Stomach (tissue), 8 donors: ENCODE measurements at regions not wholly inside any gene's neighbourhood (a gene's known extent, or its start where the extent isn't known, plus 50 kb on each side); places are given as distances from the start of the nearest gene placed in this dataset.

ENCODE experiments used
- DNase-seq, 2 donors: peaks; one replicate each; pipeline versions ENCODE4 v3.0.0 to v3.0.0-alpha.2; 2013 to 2019
- H3K27ac ChIP-seq, 5 donors: fragments of 200-600 bp in 4 of 5; sonication (generic) in 4 of 5; one replicate each; pipeline ENCODE4 v1.5.1; 2013 to 2019; ENCODE audit warnings: mild to moderate bottlenecking in 1 of 5, moderate library complexity in 1 of 5
- H3K27me3 ChIP-seq, 3 donors: fragments of 200-600 bp; sonication (generic); one replicate each; pipeline ENCODE4 v1.5.1; 2017 to 2019; ENCODE audit warnings: mixed run types in 1 of 3
- H3K36me3 ChIP-seq, 4 donors: fragments of 200-600 bp; sonication (generic); 1 replicate in 3 of 4; 2 replicates in 1 of 4; pipeline ENCODE4 v1.5.1; 2016 to 2019
- H3K4me1 ChIP-seq, 4 donors: fragments of 200-600 bp; sonication (generic); one replicate each; pipeline ENCODE4 v1.5.1; 2016 to 2019
- H3K4me3 ChIP-seq, 4 donors: fragments of 200-600 bp; sonication (generic) in 3 of 4; one replicate each; pipeline ENCODE4 v1.5.1; 2016 to 2019; ENCODE audit warnings: mild to moderate bottlenecking in 1 of 4
- H3K9me3 ChIP-seq, 4 donors: fragments of 200-600 bp; sonication (generic); one replicate each; pipeline ENCODE4 v1.5.1; 2016 to 2019
- CTCF ChIP-seq, 7 experiments: fragments of 450-650 bp in 4 of 7; fragments of 200-600 bp in 3 of 7; sonication (generic) in 3 of 7; IDR thresholded peaks; one replicate each; pipeline ENCODE4 v1.5.1; 2016 to 2019; ENCODE audit warnings: antibody characterized with exemption in 7 of 7, control low read depth in 2 of 7, mild to moderate bottlenecking in 1 of 7
- EP300 ChIP-seq: sonication (generic); formaldehyde crosslinking; IDR thresholded peaks from one replicate; pipeline ENCODE4 v1.6.1; 2017; ENCODE audit warnings: antibody characterized with exemption
- POLR2A ChIP-seq, 4 donors: fragments of 450-650 bp; IDR thresholded peaks; one replicate each; pipeline ENCODE4 v1.6.1; 2016; ENCODE audit warnings: antibody characterized with exemption in 4 of 4, control low read depth in 2 of 4, mild to moderate bottlenecking in 1 of 4, moderate library complexity in 1 of 4
- POLR2AphosphoS5 ChIP-seq, 3 donors: sonication (generic); formaldehyde crosslinking; IDR thresholded peaks; one replicate each; pipeline ENCODE4 v1.6.1; 2016; ENCODE audit warnings: antibody characterized with exemption in 3 of 3
- WGBS, 5 donors: extraction: QIAGEN DNeasy Blood & Tissue Kit in 3 of 5; methylation state at CpG; one replicate each; pipeline versions ENCODE4 v1.1.5 to v1.1.7; 2013 to 2018; 5-methylcytosine and 5-hydroxymethylcytosine counted together
- intact Hi-C: fragments of 100-400 bp; cut with DNase I; formaldehyde crosslinking; loops from one replicate; pipeline ENCODE4 v1.15.1; 2023; ENCODE audit warnings: low total_unique reads
- donor health status: healthy with polysubstance abuse.
- donor health status: Bipolar disorder and iron deficiency.
- donor health status: healthy.

- DNase-seq = peak in 1 of 2 donors; percentile 14
- no peak for TF ChIP-seq CTCF (IDR thresholded peaks at IDR 0.05)
- no peak for TF ChIP-seq POLR2A (IDR thresholded peaks at IDR 0.05)
- TF ChIP-seq EP300 = no peak
- no peak for TF ChIP-seq POLR2AphosphoS5 (IDR thresholded peaks at IDR 0.05)
- Histone ChIP-seq H3K36me3 (no peaks in the 10 kb centered on the region), H3K27ac (no peak overlapping the region), H3K4me3 (no peak overlapping the region), H3K9me3 (peaks cover 8 to 20% (median 17%) of the 10 kb centered on the region in 4 donors), H3K27me3 (no peaks in the 10 kb centered on the region), H3K4me1 (no peaks in the 10 kb centered on the region)
- WGBS, 5 donors = 60 to 70% (median 65%) methylated on average over 13 of the region's 13 CpGs
- intact Hi-C loops = no loop called here
Measured at GRCh38 chr10:131802996-131803395, 97.8 kb upstream of the PPP2R2D start.

GRCh38 chr10:131803860-131804425, 96.9 kb upstream of the PPP2R2D start:
- H3K36me3 ChIP-seq = no peaks in the 10 kb centered on the region
- DNase-seq = peak in 1 of 2 donors; percentile 18
- H3K27ac ChIP-seq = no peak overlapping the region
- peaks cover 8 to 13% (median 12%) of the 10 kb centered on the region in 4 donors for H3K9me3 ChIP-seq
- H3K4me3 ChIP-seq = no peak overlapping the region
- peaks cover 0 to 2% (median 0%) of the 10 kb centered on the region in 3 donors for H3K27me3 ChIP-seq
- intact Hi-C loops = no loop called here
- TF ChIP-seq EP300 (no peak), POLR2AphosphoS5 (IDR thresholded peaks at IDR 0.05) (no peak), POLR2A (IDR thresholded peaks at IDR 0.05) (no peak)
- WGBS, 5 donors = 47 to 69% (median 61%) methylated on average over 2 to 9 of the region's 9 CpGs
- H3K4me1 ChIP-seq = no peaks in the 10 kb centered on the region

- H3K36me3 ChIP-seq = no peaks in the 10 kb centered on the region
- H3K9me3 ChIP-seq = peaks cover under 1 to 6% (median 5%) of the 10 kb centered on the region in 4 donors
- no peak overlapping the region for H3K4me3 ChIP-seq
- WGBS, 5 donors = 82 to 87% (median 85%) methylated on average over 20 of the region's 20 CpGs
- peaks cover 0 to 10% (median 0%) of the 10 kb centered on the region in 3 donors for H3K27me3 ChIP-seq
- peak in 1 of 2 donors; percentile 15 for DNase-seq
- no peak for TF ChIP-seq POLR2A (IDR thresholded peaks at IDR 0.05)
- no peak for TF ChIP-seq CTCF (IDR thresholded peaks at IDR 0.05)
- no peak for TF ChIP-seq EP300
- no peak for TF ChIP-seq POLR2AphosphoS5 (IDR thresholded peaks at IDR 0.05)
- no peak overlapping the region for H3K27ac ChIP-seq
- intact Hi-C loops = no loop called here
- H3K4me1 ChIP-seq = no peaks in the 10 kb centered on the region
Measured at GRCh38 chr10:131804551-131805295, 96.1 kb upstream of the PPP2R2D start.

GRCh38 chr10:131805696-131806095, 95.1 kb upstream of the PPP2R2D start:
- no peak for DNase-seq
- Histone ChIP-seq H3K4me3 (no peak overlapping the region), H3K4me1 (no peaks in the 10 kb centered on the region), H3K27ac (no peak overlapping the region), H3K9me3 (no peaks in the 10 kb centered on the region), H3K36me3 (no peaks in the 10 kb centered on the region), H3K27me3 (peaks cover 0 to 19% (median 0%) of the 10 kb centered on the region in 3 donors)
- TF ChIP-seq CTCF (IDR thresholded peaks at IDR 0.05) (no peak), POLR2A (IDR thresholded peaks at IDR 0.05) (no peak), POLR2AphosphoS5 (IDR thresholded peaks at IDR 0.05) (no peak), EP300 (no peak)
- WGBS, 5 donors = 79 to 88% (median 84%) methylated on average over 4 of the region's 4 CpGs
- intact Hi-C loops = no loop called here
